ENCODE measurements at regions not wholly inside any gene's neighbourhood (a gene's known extent, or its start where the extent isn't known, plus 50 kb on each side); places are given as distances from the start of the nearest gene placed in this dataset.

DNA sequence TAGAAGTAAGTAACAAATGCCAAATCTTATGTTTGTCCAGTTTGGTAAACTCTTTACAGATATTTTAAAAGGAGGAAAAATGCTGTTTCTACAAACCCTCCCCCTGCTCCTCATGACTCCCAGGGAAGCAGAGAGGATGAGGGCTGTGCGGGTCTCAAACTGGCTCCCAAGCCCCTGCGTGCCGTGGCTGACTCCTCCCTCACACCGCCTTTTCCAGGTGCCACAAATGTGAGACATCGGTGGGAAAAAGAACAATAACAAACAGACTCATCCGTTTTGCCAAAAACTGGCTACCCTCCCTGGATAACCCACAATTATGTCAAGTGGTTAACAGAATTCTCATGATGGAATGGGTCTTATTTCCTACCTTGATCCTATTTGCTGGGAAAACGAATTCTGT is 594.6 kb downstream of the PTPRU start:
- Histone ChIP-seq H3K27me3 (ENCODE audit: insufficient read depth, low read length, poor library complexity, severe bottlenecking) (no peaks in the 10 kb centered on the region), H3K9me3 (ENCODE audit: insufficient read depth, low read depth, low read length) (peaks cover 13% of the 10 kb centered on the region; the same call in 1 of the 2 replicates), H3K9me2 (replicated peaks; ENCODE audit: low read depth, low read length) (no peaks in the 10 kb centered on the region), H3F3A (ENCODE audit: low read depth) (no peaks in the 10 kb centered on the region), H3K36me3 (ENCODE audit: insufficient read depth, low read length) (no peaks in the 10 kb centered on the region), H4K20me1 (ENCODE audit: insufficient read depth, low read length, poor library complexity, severe bottlenecking) (no peaks in the 10 kb centered on the region), H3K4me3 (ENCODE audit: low read length, poor library complexity, severe bottlenecking) (no peak overlapping the region), H3K79me2 (ENCODE audit: insufficient read depth, low read length) (no peaks in the 10 kb centered on the region), H3K9ac (ENCODE audit: low read depth, low read length, poor library complexity, severe bottlenecking) (no peak overlapping the region), H2AFZ (ENCODE audit: low read length) (no peak overlapping the region), H3K4me1 (ENCODE audit: insufficient read depth, low read length, poor library complexity, severe bottlenecking) (no peaks in the 10 kb centered on the region), H3K4me2 (ENCODE audit: low read depth, low read length, poor library complexity, severe bottlenecking) (no peak overlapping the region)
- TF ChIP-seq, protein P1, sequence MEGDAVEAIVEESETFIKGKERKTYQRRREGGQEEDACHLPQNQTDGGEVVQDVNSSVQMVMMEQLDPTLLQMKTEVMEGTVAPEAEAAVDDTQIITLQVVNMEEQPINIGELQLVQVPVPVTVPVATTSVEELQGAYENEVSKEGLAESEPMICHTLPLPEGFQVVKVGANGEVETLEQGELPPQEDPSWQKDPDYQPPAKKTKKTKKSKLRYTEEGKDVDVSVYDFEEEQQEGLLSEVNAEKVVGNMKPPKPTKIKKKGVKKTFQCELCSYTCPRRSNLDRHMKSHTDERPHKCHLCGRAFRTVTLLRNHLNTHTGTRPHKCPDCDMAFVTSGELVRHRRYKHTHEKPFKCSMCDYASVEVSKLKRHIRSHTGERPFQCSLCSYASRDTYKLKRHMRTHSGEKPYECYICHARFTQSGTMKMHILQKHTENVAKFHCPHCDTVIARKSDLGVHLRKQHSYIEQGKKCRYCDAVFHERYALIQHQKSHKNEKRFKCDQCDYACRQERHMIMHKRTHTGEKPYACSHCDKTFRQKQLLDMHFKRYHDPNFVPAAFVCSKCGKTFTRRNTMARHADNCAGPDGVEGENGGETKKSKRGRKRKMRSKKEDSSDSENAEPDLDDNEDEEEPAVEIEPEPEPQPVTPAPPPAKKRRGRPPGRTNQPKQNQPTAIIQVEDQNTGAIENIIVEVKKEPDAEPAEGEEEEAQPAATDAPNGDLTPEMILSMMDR (conservative IDR thresholded peaks at IDR 0.05; ENCODE audit: low read length), result no peak
- no peak for TF ChIP-seq EZH2phosphoT487 (IDR thresholded peaks at IDR 0.05; ENCODE audit: borderline replicate concordance)

DNA sequence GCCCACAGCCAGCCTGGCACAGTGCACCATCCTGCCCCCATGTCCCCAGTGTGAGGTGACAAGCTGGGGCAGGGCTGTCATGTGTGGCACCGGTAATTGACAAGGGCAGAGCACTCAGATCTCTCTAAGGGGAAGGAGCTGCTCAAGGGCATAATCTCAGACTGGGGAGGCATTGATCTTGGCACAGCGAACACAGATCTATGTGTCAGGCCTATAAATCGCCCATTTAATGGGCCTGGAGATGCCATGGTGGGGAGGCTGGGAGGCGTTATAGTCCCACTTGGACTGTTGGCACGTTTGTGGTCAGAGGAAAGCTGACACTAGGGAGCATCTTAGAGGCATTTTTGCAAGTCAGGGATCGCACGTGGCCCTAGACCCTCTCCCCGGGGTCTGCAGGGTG is 594.1 kb downstream of the PTPRU start:
- H3K9me2 ChIP-seq (replicated peaks; ENCODE audit: low read depth, low read length), result no peaks in the 10 kb centered on the region
- H2AFZ ChIP-seq (ENCODE audit: low read length), result no peak overlapping the region
- TF ChIP-seq, protein P1 (conservative IDR thresholded peaks at IDR 0.05; ENCODE audit: low read length), result no peak
- TF ChIP-seq EZH2phosphoT487 (IDR thresholded peaks at IDR 0.05; ENCODE audit: borderline replicate concordance), result no peak
- no peaks in the 10 kb centered on the region for H3K4me1 ChIP-seq (ENCODE audit: insufficient read depth, low read length, poor library complexity, severe bottlenecking)
- H3K9ac ChIP-seq (ENCODE audit: low read depth, low read length, poor library complexity, severe bottlenecking), result no peak overlapping the region
- H3F3A ChIP-seq (ENCODE audit: low read depth), result no peaks in the 10 kb centered on the region
- H3K4me2 ChIP-seq (ENCODE audit: low read depth, low read length, poor library complexity, severe bottlenecking), result no peak overlapping the region
- H3K36me3 ChIP-seq (ENCODE audit: insufficient read depth, low read length), result no peaks in the 10 kb centered on the region
- H3K79me2 ChIP-seq (ENCODE audit: insufficient read depth, low read length), result no peaks in the 10 kb centered on the region
- no peak overlapping the region for H3K4me3 ChIP-seq (ENCODE audit: low read length, poor library complexity, severe bottlenecking)
- H3K27me3 ChIP-seq (ENCODE audit: insufficient read depth, low read length, poor library complexity, severe bottlenecking), result no peaks in the 10 kb centered on the region
- no peaks in the 10 kb centered on the region for H4K20me1 ChIP-seq (ENCODE audit: insufficient read depth, low read length, poor library complexity, severe bottlenecking)
- peaks cover 13% of the 10 kb centered on the region; the same call in 1 of the 2 replicates for H3K9me3 ChIP-seq (ENCODE audit: insufficient read depth, low read depth, low read length)

DNA sequence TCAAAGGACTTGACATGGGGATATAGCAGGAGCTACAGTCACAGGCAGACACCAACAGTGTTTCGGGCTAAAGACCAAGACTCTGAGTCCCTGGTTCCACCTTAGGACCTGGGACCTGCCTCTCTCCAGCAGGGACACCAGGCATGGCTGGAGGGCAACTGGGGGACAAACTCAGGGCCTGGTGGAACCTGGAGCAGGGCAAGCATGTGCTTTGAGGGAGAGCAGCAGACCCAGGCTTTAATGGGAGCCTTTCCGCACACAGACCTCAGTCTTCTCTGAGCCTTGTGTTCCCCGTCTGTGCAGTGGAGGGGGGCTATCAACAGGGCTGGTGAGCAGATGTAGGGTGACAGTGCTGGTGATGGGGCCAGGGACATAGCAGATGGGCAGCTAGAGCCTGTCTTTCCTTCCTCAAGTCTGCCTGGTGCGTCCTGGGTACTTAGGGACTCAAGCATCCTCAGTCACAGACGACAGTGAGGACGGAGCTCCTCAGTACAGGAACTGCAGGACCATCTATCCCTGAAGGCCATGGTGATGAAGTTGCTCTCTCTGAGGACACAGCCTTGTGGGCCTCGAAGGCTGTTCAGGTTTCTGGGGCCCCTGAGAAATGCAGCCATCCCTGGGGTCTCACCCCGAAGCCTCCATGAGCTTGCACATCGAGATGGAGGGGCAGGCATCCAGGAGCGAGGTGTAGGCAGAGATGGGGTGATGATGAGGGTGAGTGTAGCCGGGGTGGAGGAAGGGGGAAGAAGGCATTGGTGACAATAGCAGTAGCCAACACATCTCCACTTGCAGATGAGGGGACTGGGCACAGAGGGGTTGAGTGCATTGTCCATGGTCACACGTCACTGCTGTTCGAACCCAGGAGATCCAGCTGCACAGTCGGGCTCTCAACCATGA is 593.4 kb downstream of the PTPRU start:
- Histone ChIP-seq H3F3A (ENCODE audit: low read depth) (no peaks in the 10 kb centered on the region), H3K36me3 (ENCODE audit: insufficient read depth, low read length) (no peaks in the 10 kb centered on the region), H3K9me2 (replicated peaks; ENCODE audit: low read depth, low read length) (no peaks in the 10 kb centered on the region), H3K4me2 (ENCODE audit: low read depth, low read length, poor library complexity, severe bottlenecking) (no peak overlapping the region), H3K9me3 (ENCODE audit: insufficient read depth, low read depth, low read length) (peaks cover 13% of the 10 kb centered on the region; the same call in 1 of the 2 replicates), H3K4me3 (ENCODE audit: low read length, poor library complexity, severe bottlenecking) (no peak overlapping the region), H3K9ac (ENCODE audit: low read depth, low read length, poor library complexity, severe bottlenecking) (no peak overlapping the region), H4K20me1 (ENCODE audit: insufficient read depth, low read length, poor library complexity, severe bottlenecking) (no peaks in the 10 kb centered on the region), H3K4me1 (ENCODE audit: insufficient read depth, low read length, poor library complexity, severe bottlenecking) (no peaks in the 10 kb centered on the region), H3K79me2 (ENCODE audit: insufficient read depth, low read length) (no peaks in the 10 kb centered on the region), H2AFZ (ENCODE audit: low read length) (no peak overlapping the region), H3K27me3 (ENCODE audit: insufficient read depth, low read length, poor library complexity, severe bottlenecking) (no peaks in the 10 kb centered on the region)
- TF ChIP-seq, protein P1 (conservative IDR thresholded peaks at IDR 0.05; ENCODE audit: low read length), result no peak
- TF ChIP-seq EZH2phosphoT487 (IDR thresholded peaks at IDR 0.05; ENCODE audit: borderline replicate concordance), result no peak
